Subcutaneous abdominal adipose tissue (tissue), 5 donors: ENCODE measurements at regions not wholly inside any gene's neighbourhood (a gene's known extent, or its start where the extent isn't known, plus 50 kb on each side); places are given as distances from the start of the nearest gene placed in this dataset.

ENCODE experiments used
- H3K27ac ChIP-seq: one replicate; pipeline ENCODE4 v1.7.0; 2013; ENCODE audit warnings: low read depth, mild to moderate bottlenecking, inconsistent platforms, low read length, moderate library complexity
- H3K27me3 ChIP-seq, 5 donors: one replicate each; pipeline ENCODE4 v1.7.0; 2013; ENCODE audit warnings: low read length in 5 of 5, inconsistent platforms in 1 of 5; ENCODE audit not compliant: control insufficient read depth in 5 of 5, insufficient read depth in 4 of 5
- H3K36me3 ChIP-seq, 5 donors: one replicate each; pipeline ENCODE4 v1.7.0; 2013; ENCODE audit warnings: low read length in 5 of 5; ENCODE audit not compliant: control insufficient read depth in 5 of 5, insufficient read depth in 5 of 5
- H3K4me1 ChIP-seq, 5 donors: one replicate each; pipeline ENCODE4 v1.7.0; 2013; ENCODE audit warnings: low read length in 5 of 5, mild to moderate bottlenecking in 3 of 5, moderate library complexity in 1 of 5; ENCODE audit not compliant: control insufficient read depth in 5 of 5, insufficient read depth in 5 of 5
- H3K4me3 ChIP-seq, 5 donors: one replicate each; pipeline ENCODE4 v1.7.0; 2013; ENCODE audit warnings: low read length in 5 of 5, low read depth in 1 of 5
- H3K9ac ChIP-seq, 5 donors: one replicate each; pipeline ENCODE4 v1.7.0; 2013; ENCODE audit warnings: low read length in 5 of 5, mild to moderate bottlenecking in 4 of 5, moderate library complexity in 3 of 5
- H3K9me3 ChIP-seq, 5 donors: one replicate each; pipeline ENCODE4 v1.7.0; 2013; ENCODE audit warnings: low read length in 5 of 5; ENCODE audit not compliant: control insufficient read depth in 5 of 5
- donor health status: healthy.
- donor health status: healthy.
- donor health status: healthy.
- donor health status: healthy.
- donor health status: healthy.

DNA sequence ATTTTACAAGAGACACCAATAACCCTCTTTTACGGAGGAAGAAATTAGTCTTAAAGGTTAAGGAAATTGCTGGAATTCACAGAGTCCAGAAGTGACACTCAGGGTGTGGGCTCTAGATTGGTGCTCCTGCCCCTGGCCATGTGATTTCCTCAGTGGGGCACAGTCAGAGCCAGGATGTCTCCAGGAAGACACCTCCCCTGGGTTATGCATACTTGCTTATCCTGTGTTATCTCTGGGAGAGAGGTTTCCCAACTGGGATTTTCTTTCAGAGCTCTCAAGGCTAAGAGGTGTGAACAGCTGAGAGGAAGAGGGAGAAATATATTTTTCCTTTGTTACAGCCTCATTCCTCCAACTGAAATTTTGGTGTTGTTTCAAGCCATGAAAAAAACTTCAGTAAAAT is 125.6 kb upstream of the CELF4 start:
- H3K36me3 ChIP-seq: no peaks in the 10 kb centered on the region
- no peak overlapping the region for H3K27ac ChIP-seq
- no peak overlapping the region for H3K4me3 ChIP-seq
- H3K9me3 ChIP-seq: peaks cover 0 to 3% (median 0%) of the 10 kb centered on the region in 5 donors
- no peak overlapping the region for H3K9ac ChIP-seq
- H3K4me1 ChIP-seq: no peaks in the 10 kb centered on the region
- no peaks in the 10 kb centered on the region for H3K27me3 ChIP-seq

- H3K27ac ChIP-seq: no peak overlapping the region
- H3K27me3 ChIP-seq: no peaks in the 10 kb centered on the region
- H3K4me1 ChIP-seq: no peaks in the 10 kb centered on the region
- H3K9me3 ChIP-seq: peaks cover 0 to 3% (median 0%) of the 10 kb centered on the region in 5 donors
- no peak overlapping the region for H3K4me3 ChIP-seq
- no peak overlapping the region for H3K9ac ChIP-seq
- no peaks in the 10 kb centered on the region for H3K36me3 ChIP-seq
Observed at GRCh38 chr18:37689841-37690240, 124.2 kb upstream of the CELF4 start.

DNA sequence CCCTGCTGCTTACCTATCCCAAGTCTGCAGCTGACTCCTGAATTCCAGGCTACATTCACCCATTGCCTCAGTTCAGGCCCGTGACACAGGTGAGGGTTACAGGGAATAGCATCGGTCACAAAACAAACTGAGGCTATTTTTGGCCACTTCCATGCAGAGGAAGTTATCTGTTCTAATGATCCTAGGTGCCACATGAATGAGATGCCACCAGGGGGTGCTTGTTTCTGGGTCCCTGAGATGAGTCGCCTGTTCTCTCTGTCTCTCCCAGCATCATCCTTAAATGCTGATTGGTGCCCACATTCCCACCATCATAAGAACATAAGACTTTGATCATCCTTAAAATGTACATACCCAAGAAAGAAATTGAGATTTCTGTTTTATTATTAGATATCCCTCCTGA is 119.0 kb upstream of the CELF4 start:
- Histone ChIP-seq H3K27me3 (no peaks in the 10 kb centered on the region), H3K9me3 (no peaks in the 10 kb centered on the region), H3K4me1 (no peaks in the 10 kb centered on the region), H3K36me3 (no peaks in the 10 kb centered on the region), H3K27ac (no peak overlapping the region), H3K4me3 (no peak overlapping the region), H3K9ac (no peak overlapping the region)

- no peak overlapping the region for H3K4me3 ChIP-seq
- no peaks in the 10 kb centered on the region for H3K27me3 ChIP-seq
- no peak overlapping the region for H3K27ac ChIP-seq
- no peaks in the 10 kb centered on the region for H3K4me1 ChIP-seq
- H3K9ac ChIP-seq: no peak overlapping the region
- H3K36me3 ChIP-seq: no peaks in the 10 kb centered on the region
- no peaks in the 10 kb centered on the region for H3K9me3 ChIP-seq
Observed at GRCh38 chr18:37684183-37684582, 118.6 kb upstream of the CELF4 start.

GRCh38 chr18:37680911-37681310 is 115.3 kb upstream of the CELF4 start:
- peaks cover 0 to 6% (median 4%) of the 10 kb centered on the region in 5 donors for H3K9me3 ChIP-seq
- no peak overlapping the region for H3K27ac ChIP-seq
- no peaks in the 10 kb centered on the region for H3K36me3 ChIP-seq

GRCh38 chr18:37676276-37676675 is 110.7 kb upstream of the CELF4 start:
- Histone ChIP-seq H3K27me3 (no peaks in the 10 kb centered on the region), H3K9me3 (peaks cover 0 to 11% (median 7%) of the 10 kb centered on the region in 5 donors), H3K4me3 (no peak overlapping the region), H3K9ac (no peak overlapping the region), H3K4me1 (no peaks in the 10 kb centered on the region), H3K27ac (no peak overlapping the region), H3K36me3 (no peaks in the 10 kb centered on the region)

More at GRCh38 chr18:37680911-37681310, 115.3 kb upstream of the CELF4 start:
- Histone ChIP-seq H3K4me3 (no peak overlapping the region), H3K9ac (no peak overlapping the region), H3K4me1 (no peaks in the 10 kb centered on the region), H3K27me3 (no peaks in the 10 kb centered on the region)

GRCh38 chr18:37675699-37676098 is 110.1 kb upstream of the CELF4 start:
- peaks cover 0 to 11% (median 7%) of the 10 kb centered on the region in 5 donors for H3K9me3 ChIP-seq
- H3K4me1 ChIP-seq: no peaks in the 10 kb centered on the region
- H3K4me3 ChIP-seq: no peak overlapping the region
- H3K36me3 ChIP-seq: no peaks in the 10 kb centered on the region
- H3K27me3 ChIP-seq: no peaks in the 10 kb centered on the region
- H3K9ac ChIP-seq: no peak overlapping the region
- H3K27ac ChIP-seq: no peak overlapping the region

GRCh38 chr18:37674570-37674969 is 109.0 kb upstream of the CELF4 start:
- H3K27ac ChIP-seq: no peak overlapping the region
- H3K27me3 ChIP-seq: no peaks in the 10 kb centered on the region
- no peaks in the 10 kb centered on the region for H3K36me3 ChIP-seq
- H3K4me1 ChIP-seq: no peaks in the 10 kb centered on the region
- peaks cover 0 to 11% (median 7%) of the 10 kb centered on the region in 5 donors for H3K9me3 ChIP-seq
- H3K9ac ChIP-seq: no peak overlapping the region
- H3K4me3 ChIP-seq: no peak overlapping the region

DNA sequence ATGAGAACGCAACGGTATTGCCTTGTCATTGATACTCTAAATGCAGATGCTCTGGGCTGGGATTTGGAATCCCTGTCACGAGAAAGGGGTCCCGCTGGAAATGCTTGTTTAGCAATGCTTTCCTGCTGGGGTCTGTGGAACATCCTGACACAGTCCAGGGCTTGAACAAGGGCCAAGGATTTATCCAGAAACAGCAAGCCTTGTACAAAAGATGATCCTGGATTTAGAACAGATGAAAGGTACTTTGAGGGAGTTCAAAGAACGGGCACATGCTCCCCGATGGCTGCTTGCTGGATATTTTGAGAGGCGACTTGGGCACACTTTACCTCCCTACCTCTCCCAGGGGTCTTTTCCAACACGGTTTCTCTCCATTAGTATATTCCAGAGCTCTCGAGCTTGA is 108.1 kb upstream of the CELF4 start:
- Histone ChIP-seq H3K36me3 (no peaks in the 10 kb centered on the region), H3K27ac (no peak overlapping the region), H3K4me3 (no peak overlapping the region), H3K9ac (no peak overlapping the region), H3K27me3 (no peaks in the 10 kb centered on the region), H3K9me3 (peaks cover 0 to 11% (median 7%) of the 10 kb centered on the region in 5 donors), H3K4me1 (peaks cover 0 to 4% (median 0%) of the 10 kb centered on the region in 5 donors)

GRCh38 chr18:37672932-37673595 is 107.5 kb upstream of the CELF4 start:
- Histone ChIP-seq H3K9me3 (peaks cover 0 to 11% (median 7%) of the 10 kb centered on the region in 5 donors), H3K27ac (no peak overlapping the region), H3K27me3 (no peaks in the 10 kb centered on the region), H3K4me3 (no peak overlapping the region), H3K4me1 (peaks cover 0 to 4% (median 0%) of the 10 kb centered on the region in 5 donors), H3K9ac (no peak overlapping the region), H3K36me3 (no peaks in the 10 kb centered on the region)
